ENCODE measurements at regions not wholly inside any gene's neighbourhood (a gene's known extent, or its start where the extent isn't known, plus 50 kb on each side); places are given as distances from the start of the nearest gene placed in this dataset.

- no peak for DNase-seq
Measured at GRCh38 chr1:81470275-81470674, 330.5 kb upstream of the ADGRL2 start.

GRCh38 chr1:81467383-81467782 lies 333.4 kb upstream of the ADGRL2 start:
- DNase-seq: no peak

GRCh38 chr1:81466961-81467360 lies 333.8 kb upstream of the ADGRL2 start:
- no peak for DNase-seq

- no peak for DNase-seq
Measured at GRCh38 chr1:81463936-81464837, 336.5 kb upstream of the ADGRL2 start.

- no peak for DNase-seq
Measured at GRCh38 chr1:81459043-81459442, 341.7 kb upstream of the ADGRL2 start.

- DNase-seq: no peak
Measured at GRCh38 chr1:81458186-81458585, 342.5 kb upstream of the ADGRL2 start.

- DNase-seq: no peak
Measured at GRCh38 chr1:81455481-81455880, 345.3 kb upstream of the ADGRL2 start.

- no peak for DNase-seq
Measured at GRCh38 chr1:81453971-81454370, 346.8 kb upstream of the ADGRL2 start.

GRCh38 chr1:81453367-81453703 lies 347.4 kb upstream of the ADGRL2 start:
- DNase-seq: no peak

- no peak for DNase-seq
Measured at GRCh38 chr1:81452693-81453366, 347.9 kb upstream of the ADGRL2 start.

GRCh38 chr1:81449786-81450185 lies 350.9 kb upstream of the ADGRL2 start:
- no peak for DNase-seq

GRCh38 chr1:81446000-81446669 lies 354.6 kb upstream of the ADGRL2 start:
- DNase-seq: no peak

- DNase-seq: no peak
Measured at GRCh38 chr1:81443288-81443687, 357.4 kb upstream of the ADGRL2 start.

GRCh38 chr1:81439046-81439823 lies 361.5 kb upstream of the ADGRL2 start:
- no peak for DNase-seq

- DNase-seq: no peak
Measured at GRCh38 chr1:81437649-81438048, 363.1 kb upstream of the ADGRL2 start.

- DNase-seq: no peak
Measured at GRCh38 chr1:81437213-81437612, 363.5 kb upstream of the ADGRL2 start.

GRCh38 chr1:81435175-81435574 lies 365.6 kb upstream of the ADGRL2 start:
- no peak for DNase-seq

GRCh38 chr1:81433676-81434075 lies 367.1 kb upstream of the ADGRL2 start:
- no peak for DNase-seq

GRCh38 chr1:81432654-81433109 lies 368.1 kb upstream of the ADGRL2 start:
- DNase-seq: no peak

- no peak for DNase-seq
Measured at GRCh38 chr1:81432059-81432458, 368.7 kb upstream of the ADGRL2 start.

GRCh38 chr1:81431624-81432000 lies 369.1 kb upstream of the ADGRL2 start:
- no peak for DNase-seq

GRCh38 chr1:81430955-81431623 lies 369.6 kb upstream of the ADGRL2 start:
- no peak for DNase-seq

Measured in NCI-H510A (cell line).